ENCODE measurements at regions not wholly inside any gene's neighbourhood (a gene's known extent, or its start where the extent isn't known, plus 50 kb on each side); places are given as distances from the start of the nearest gene placed in this dataset.

GRCh38 chr3:117728226-117728625 is 1018.6 kb downstream of the TUSC7 start (continued):
- no peak for TF ChIP-seq ZNF407 (IDR thresholded peaks at IDR 0.05; ENCODE audit: low read depth)

- in situ Hi-C loops (cut with MboI) (no loop called here), intact Hi-C loops (cut with micrococcal nuclease) (no loop called here)
- Histone ChIP-seq H3K9me3 (replicated peaks; ENCODE audit: control insufficient read depth, insufficient read depth, low read depth, low read length) (no peaks in the 10 kb centered on the region), H3K4me1 (replicated peaks in 1 of 2; ENCODE audit: control insufficient read depth in 2 of 2, insufficient read depth in 2 of 2, low read length in 2 of 2) (no peaks in the 10 kb centered on the region), H3K4me2 (ENCODE audit: insufficient read depth, low read length) (no peak overlapping the region), H3K4me3 (no peak overlapping the region), H3K9ac (ENCODE audit: insufficient read depth in 1 of 2, low read depth in 2 of 2, low read length in 2 of 2) (no peak overlapping the region), H4K20me1 (replicated peaks; ENCODE audit: control insufficient read depth, insufficient read depth, low read length) (no peaks in the 10 kb centered on the region), H3K9me1 (ENCODE audit: control insufficient read depth, insufficient read depth, low read length) (no peaks in the 10 kb centered on the region), H3K27ac (ENCODE audit: extremely low read depth, low read depth, low read length) (no peak overlapping the region), H2AFZ (ENCODE audit: low read depth, low read length) (no peak overlapping the region), H3K27me3 (ENCODE audit: control insufficient read depth in 2 of 2, insufficient read depth in 2 of 2, low read length in 2 of 2) (no peaks in the 10 kb centered on the region), H3K79me2 (ENCODE audit: control insufficient read depth, insufficient read depth, low read length) (no peaks in the 10 kb centered on the region), H3K36me3 (ENCODE audit: control insufficient read depth, insufficient read depth, low read length) (no peaks in the 10 kb centered on the region)
- TF ChIP-seq, protein P1, sequence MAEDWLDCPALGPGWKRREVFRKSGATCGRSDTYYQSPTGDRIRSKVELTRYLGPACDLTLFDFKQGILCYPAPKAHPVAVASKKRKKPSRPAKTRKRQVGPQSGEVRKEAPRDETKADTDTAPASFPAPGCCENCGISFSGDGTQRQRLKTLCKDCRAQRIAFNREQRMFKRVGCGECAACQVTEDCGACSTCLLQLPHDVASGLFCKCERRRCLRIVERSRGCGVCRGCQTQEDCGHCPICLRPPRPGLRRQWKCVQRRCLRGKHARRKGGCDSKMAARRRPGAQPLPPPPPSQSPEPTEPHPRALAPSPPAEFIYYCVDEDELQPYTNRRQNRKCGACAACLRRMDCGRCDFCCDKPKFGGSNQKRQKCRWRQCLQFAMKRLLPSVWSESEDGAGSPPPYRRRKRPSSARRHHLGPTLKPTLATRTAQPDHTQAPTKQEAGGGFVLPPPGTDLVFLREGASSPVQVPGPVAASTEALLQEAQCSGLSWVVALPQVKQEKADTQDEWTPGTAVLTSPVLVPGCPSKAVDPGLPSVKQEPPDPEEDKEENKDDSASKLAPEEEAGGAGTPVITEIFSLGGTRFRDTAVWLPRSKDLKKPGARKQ (CRISPR knock-in tag; IDR thresholded peaks at IDR 0.05): no peak
- no peak for DNase-seq (ENCODE audit: extremely low read depth in 1 of 4, low spot score in 3 of 4)
- ChIA-PET CTCF (ENCODE audit: low intra/inter-chr PET ratio) (no interaction called here), POLR2A (no interaction called here)
- BruUV-seq (replicated peaks): no TSS peak
- no peak for FAIRE-seq
- ATAC-seq: no peak
- WGBS (ENCODE audit: insufficient coverage, low coverage, missing lambda C conversion rate): 0% methylated on average over 3 of the region's 3 CpGs
These were observed 1024.9 kb downstream of the TUSC7 start for GRCh38 chr3:117734496-117734895.

Measured in K562 (cell line).